ENCODE measurements at regions not wholly inside any gene's neighbourhood (a gene's known extent, or its start where the extent isn't known, plus 50 kb on each side); places are given as distances from the start of the nearest gene placed in this dataset.
"Not testable (repeated sequence)": the region's sequence is repeated elsewhere in the genome, so short reads cannot be mapped to it uniquely, and the experiment has no call there.

DNA sequence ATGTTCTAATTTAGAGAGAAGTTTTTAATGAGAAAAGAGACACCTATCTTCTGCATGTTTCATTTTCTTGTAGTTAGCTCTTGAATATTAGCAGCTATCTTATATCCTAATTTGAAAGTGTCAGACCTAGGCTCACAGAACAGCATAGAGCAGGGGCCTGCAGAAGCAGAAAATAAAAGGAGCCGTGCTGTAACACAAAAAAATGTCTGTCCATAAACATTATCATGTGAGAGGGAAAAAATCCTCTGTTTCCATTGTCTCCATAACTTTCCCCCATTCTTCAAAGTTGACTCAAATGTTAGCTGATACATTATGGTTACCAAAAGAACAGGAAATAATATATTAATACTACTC is 329.2 kb upstream of the EPHA5 start:
- peak overlapping the region; percentile 57 to 88 for H3K27ac ChIP-seq
- ATAC-seq (replicated peaks in 6 of 8) = peak in 4 of 8 experiments; percentile 42 to 59 (median 48)
- peak overlapping the region; percentile 43 to 58 (median 46) for H3K4me3 ChIP-seq
- in situ Hi-C loops (cut with MboI; ENCODE audit: low pct_unique_long_range_greater_than_20kb in 2 of 9, low sequenced_read_pairs in 9 of 9, unreplicated experiment in 9 of 9) = no loop called here
- WGBS, 10 experiments = 14 to 67% (median 18%) methylated on average over 1 of the region's 1 CpG; no CpG with 5 or more reads in 2 of the 10 experiments
- H3K4me1 ChIP-seq (replicated peaks in 1 of 2) = peaks cover 0 to 2% of the 10 kb centered on the region in 2 donors

DNA sequence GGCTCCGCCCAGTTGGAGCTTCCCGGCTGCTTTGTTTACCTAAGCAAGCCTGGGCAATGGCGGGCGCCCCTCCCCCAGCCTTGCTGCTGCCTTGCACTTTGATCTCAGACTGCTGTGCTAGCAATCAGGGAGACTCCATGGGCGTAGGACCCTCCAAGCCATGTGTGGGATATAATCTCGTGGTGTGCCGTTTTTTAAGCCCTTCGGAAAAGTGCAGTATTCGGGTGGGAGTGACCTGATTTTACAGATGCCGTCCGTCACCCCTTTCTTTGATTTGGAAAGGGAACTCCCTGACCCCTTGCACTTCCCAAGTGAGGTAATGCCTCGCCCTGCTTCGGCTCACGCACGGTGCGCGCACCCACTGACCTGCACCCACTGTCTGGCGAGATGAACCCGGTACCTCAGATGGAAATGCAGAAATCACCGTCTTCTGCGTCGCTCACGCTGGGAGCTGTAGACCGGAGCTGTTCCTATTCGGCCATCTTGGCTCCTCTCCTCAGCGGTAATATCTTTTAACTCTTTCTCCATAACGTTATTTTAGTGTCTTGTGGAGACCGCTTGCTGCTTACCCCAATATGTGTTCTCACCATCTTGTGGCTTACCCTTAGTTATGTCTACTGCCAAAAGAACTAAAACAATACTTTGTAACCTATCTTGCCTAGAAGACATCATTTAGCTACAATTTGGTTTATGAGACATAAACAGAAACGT is 328.7 kb upstream of the EPHA5 start:
- Histone ChIP-seq H3K27ac (peak overlapping the region; percentile 57 to 88), H3K4me3 (peak overlapping the region; percentile 43 to 58 (median 46))
- in situ Hi-C loops (cut with MboI; ENCODE audit: low pct_unique_long_range_greater_than_20kb in 2 of 9, low sequenced_read_pairs in 9 of 9, unreplicated experiment in 9 of 9); H3K4me1 ChIP-seq (replicated peaks in 1 of 2): not testable (repeated sequence)
- peak in 5 of 8 experiments; percentile 63 to 86 (median 77) for ATAC-seq (replicated peaks in 6 of 8)
- WGBS, 10 experiments = 0 to 69% (median 29%) methylated on average over 1 to 7 of the region's 29 CpGs; no CpG with 5 or more reads in 2 of the 10 experiments

DNA sequence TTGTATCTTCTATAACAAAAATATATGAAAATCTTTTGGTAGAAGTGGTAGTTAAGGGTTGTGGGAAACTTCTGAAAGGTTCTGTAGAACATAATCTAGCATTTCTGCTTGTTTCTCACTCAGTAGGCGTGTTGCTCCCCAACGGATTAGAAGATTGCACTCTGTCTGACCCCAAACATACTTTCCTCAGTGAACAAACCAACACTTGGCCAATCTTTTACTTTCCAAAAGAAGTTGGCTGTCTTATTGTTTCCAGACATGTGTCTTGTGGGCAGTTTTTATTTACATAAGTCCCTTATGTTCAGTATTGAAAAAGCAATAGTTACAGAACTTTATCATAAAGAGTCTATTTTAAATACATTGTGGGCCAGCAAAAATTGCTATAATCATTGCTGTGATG is 312.8 kb upstream of the EPHA5 start:
- in situ Hi-C loops (cut with MboI; ENCODE audit: low pct_unique_long_range_greater_than_20kb in 2 of 9, low sequenced_read_pairs in 9 of 9, unreplicated experiment in 9 of 9) = no loop called here

DNA sequence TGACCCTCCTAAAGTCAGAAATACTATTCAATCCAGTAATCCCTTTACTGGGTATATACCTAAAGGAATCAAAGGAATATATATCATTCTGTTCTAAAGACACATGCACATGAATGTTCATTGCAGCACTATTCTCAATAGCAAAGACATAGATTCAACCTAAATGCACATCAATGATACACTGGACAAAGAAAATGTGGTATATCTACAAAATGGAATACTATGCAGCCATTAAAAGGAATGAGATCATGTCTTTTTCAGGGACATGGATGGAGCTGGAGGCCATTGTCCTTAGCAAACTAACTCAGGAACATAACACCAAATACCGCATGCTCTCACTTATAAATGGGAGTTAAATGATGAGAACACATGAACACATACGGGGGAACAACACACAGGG is 306.0 kb upstream of the EPHA5 start:
- in situ Hi-C loops (cut with MboI; ENCODE audit: low pct_unique_long_range_greater_than_20kb in 2 of 9, low sequenced_read_pairs in 9 of 9, unreplicated experiment in 9 of 9) = no loop called here
- ATAC-seq (replicated peaks in 6 of 8) = no peak
- Histone ChIP-seq H3K4me1 (replicated peaks in 1 of 2) (no peaks in the 10 kb centered on the region), H3K27ac (no peak overlapping the region), H3K4me3 (no peak overlapping the region)
- 0 to 100% (median 60%) methylated on average over 1 to 2 of the region's 2 CpGs; no CpG with 5 or more reads in 1 of the 10 experiments for WGBS, 10 experiments

More for the DNA sequence above, 312.8 kb upstream of the EPHA5 start:
- no peak overlapping the region for H3K4me3 ChIP-seq
- 0 to 90% (median 60%) methylated on average over 1 to 2 of the region's 2 CpGs; no CpG with 5 or more reads in 4 of the 10 experiments for WGBS, 10 experiments
- no peak overlapping the region for H3K27ac ChIP-seq
- ATAC-seq (replicated peaks in 6 of 8) = peak in 1 of 8 experiments; percentile 14
- H3K4me1 ChIP-seq (replicated peaks in 1 of 2) = no peaks in the 10 kb centered on the region

DNA sequence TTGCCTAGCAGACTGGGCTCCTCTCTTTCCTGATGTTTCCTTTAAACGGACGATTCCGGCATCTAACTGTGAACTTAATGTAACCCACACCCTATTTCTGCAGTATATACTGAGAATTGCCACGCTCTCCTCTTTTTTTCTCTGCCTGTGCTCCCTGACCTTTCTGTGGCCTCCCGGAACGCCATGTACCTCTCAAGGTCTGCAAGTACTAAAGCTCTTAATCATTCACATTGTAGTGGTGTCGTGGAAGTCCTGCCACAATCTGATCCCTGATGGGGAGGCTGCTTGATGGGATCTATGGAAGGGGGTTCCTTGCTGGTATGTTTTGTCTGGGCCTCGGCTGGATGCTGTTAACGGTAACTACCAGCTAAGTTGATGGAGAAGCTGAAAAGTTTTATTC is 302.9 kb upstream of the EPHA5 start:
- 0 to 76% (median 40%) methylated on average over 1 to 9 of the region's 9 CpGs; no CpG with 5 or more reads in 1 of the 10 experiments for WGBS, 10 experiments
- no peaks in the 10 kb centered on the region for H3K4me1 ChIP-seq (replicated peaks in 1 of 2)
- no peak overlapping the region for H3K27ac ChIP-seq
- in situ Hi-C loops (cut with MboI; ENCODE audit: low pct_unique_long_range_greater_than_20kb in 2 of 9, low sequenced_read_pairs in 9 of 9, unreplicated experiment in 9 of 9) = no loop called here
- no peak overlapping the region for H3K4me3 ChIP-seq
- no peak for ATAC-seq (replicated peaks in 6 of 8)

DNA sequence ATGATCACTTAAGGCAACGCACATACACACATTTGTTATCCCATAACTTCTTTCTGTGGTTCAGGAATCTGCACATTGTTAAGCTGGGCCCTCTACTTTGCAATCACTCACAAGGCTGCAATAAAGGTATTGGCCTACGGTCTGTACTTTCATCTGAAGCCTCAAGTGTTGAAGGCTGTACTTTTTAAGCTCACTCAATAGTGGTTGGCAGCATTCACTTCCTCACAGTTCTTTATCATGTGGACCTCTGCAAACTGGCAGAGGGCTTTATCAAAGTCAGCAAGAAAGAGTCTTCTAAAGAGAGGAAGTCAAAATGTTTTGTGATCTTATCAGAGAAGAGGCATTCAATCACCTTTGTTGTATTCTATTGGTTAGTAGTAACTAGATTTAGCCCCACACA is 301.4 kb upstream of the EPHA5 start:
- no peak for ATAC-seq (replicated peaks in 6 of 8)
- H3K4me3 ChIP-seq = no peak overlapping the region
- WGBS, 10 experiments = 6 to 100% (median 69%) methylated on average over 1 to 2 of the region's 2 CpGs; no CpG with 5 or more reads in 2 of the 10 experiments
- H3K4me1 ChIP-seq (replicated peaks in 1 of 2) = no peaks in the 10 kb centered on the region
- H3K27ac ChIP-seq = no peak overlapping the region
- in situ Hi-C loops (cut with MboI; ENCODE audit: low pct_unique_long_range_greater_than_20kb in 2 of 9, low sequenced_read_pairs in 9 of 9, unreplicated experiment in 9 of 9) = no loop called here

DNA sequence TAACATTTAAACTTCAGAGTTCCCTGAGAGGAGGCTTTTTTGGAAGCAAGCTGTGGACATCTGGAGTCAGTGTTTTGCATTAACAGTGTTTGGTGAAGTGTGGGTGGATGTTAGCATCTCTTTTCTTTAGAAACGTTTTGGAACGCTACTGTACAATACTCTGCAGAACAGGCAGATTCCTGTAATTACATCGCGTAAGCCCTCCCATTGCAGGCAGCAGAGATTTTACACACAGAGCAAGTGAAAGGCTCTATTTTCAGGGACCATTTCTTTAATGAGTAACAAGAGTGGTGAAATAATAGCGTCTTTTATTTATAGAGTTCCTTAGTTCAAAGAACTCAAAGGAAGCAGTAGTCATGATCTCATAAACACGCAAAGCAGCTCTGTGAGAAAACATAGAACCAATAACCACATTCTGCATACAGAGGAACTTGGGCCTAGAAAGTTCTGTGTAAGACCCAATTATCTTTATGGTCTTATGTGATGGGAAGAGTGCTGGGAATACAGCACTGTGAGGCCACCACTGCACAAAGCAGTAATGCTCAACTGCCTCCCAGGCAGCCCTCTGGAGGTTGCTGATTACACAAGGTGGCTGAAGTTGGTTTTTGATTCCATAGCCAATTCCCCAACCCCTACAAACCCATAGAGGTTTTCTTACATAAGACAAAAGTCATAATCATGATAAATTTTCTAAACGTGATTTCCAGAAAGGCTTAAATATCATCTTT is 298.7 kb upstream of the EPHA5 start:
- no peak overlapping the region for H3K27ac ChIP-seq
- H3K4me3 ChIP-seq = no peak overlapping the region
- WGBS, 10 experiments = 0 to 79% (median 17%) methylated on average over 1 to 7 of the region's 7 CpGs; no CpG with 5 or more reads in 2 of the 10 experiments
- peak in 6 of 8 experiments; percentile 30 to 95 (median 46) for ATAC-seq (replicated peaks in 6 of 8)
- in situ Hi-C loops (cut with MboI; ENCODE audit: low pct_unique_long_range_greater_than_20kb in 2 of 9, low sequenced_read_pairs in 9 of 9, unreplicated experiment in 9 of 9) = no loop called here
- no peaks in the 10 kb centered on the region for H3K4me1 ChIP-seq (replicated peaks in 1 of 2)

DNA sequence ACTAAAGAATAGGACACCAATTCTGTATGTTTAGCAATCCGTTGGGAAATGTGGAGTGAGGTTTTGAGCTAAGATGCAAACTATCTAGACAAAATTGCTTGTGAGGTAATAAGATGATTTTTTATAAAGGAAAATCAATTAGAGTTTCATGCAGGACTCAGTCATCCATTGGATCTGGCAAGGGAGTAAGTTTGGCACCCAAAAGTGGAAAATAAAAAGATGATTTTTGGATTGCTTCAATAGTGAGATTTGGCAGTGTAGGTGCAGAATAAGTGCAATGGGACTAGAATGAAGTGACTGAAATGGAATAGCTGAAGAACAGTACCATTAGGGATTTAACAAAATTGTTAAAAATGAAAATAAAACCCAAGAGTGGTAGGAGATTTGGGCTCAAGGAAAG is 290.5 kb upstream of the EPHA5 start:
- Histone ChIP-seq H3K4me3 (no peak overlapping the region), H3K27ac (no peak overlapping the region), H3K4me1 (replicated peaks in 1 of 2) (peaks cover 0 to 5% of the 10 kb centered on the region in 2 donors)
- ATAC-seq (replicated peaks in 6 of 8) = no peak
- WGBS, 10 experiments = 0 to 70% (median 40%) methylated on average over 1 of the region's 1 CpG; no CpG with 5 or more reads in 1 of the 10 experiments
- in situ Hi-C loops (cut with MboI; ENCODE audit: low pct_unique_long_range_greater_than_20kb in 2 of 9, low sequenced_read_pairs in 9 of 9, unreplicated experiment in 9 of 9) = no loop called here

DNA sequence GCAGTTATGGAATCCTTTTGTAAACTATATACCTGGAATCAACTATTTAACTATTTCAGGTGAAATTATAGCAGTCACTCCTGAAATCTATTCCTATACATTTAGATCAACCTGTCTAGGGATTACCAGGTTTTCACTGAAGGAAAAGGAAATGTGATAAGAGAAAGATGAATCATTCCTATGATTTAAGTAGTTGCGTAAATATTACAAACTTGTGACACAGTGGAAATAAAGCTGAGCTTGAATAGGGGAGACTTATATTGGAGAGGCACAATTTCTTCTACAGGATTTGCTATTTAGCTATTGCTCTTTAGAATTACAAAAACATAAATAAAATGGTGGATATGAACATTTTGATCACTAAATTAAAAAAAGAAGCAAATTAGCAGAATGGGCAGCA is 284.1 kb upstream of the EPHA5 start:
- no peaks in the 10 kb centered on the region for H3K4me1 ChIP-seq (replicated peaks in 1 of 2)
- no peak overlapping the region for H3K27ac ChIP-seq
- WGBS, 10 experiments = 33 to 100% (median 91%) methylated on average over 1 of the region's 1 CpG; no CpG with 5 or more reads in 1 of the 10 experiments
- ATAC-seq (replicated peaks in 6 of 8) = no peak
- in situ Hi-C loops (cut with MboI; ENCODE audit: low pct_unique_long_range_greater_than_20kb in 2 of 9, low sequenced_read_pairs in 9 of 9, unreplicated experiment in 9 of 9) = no loop called here
- H3K4me3 ChIP-seq = no peak overlapping the region

DNA sequence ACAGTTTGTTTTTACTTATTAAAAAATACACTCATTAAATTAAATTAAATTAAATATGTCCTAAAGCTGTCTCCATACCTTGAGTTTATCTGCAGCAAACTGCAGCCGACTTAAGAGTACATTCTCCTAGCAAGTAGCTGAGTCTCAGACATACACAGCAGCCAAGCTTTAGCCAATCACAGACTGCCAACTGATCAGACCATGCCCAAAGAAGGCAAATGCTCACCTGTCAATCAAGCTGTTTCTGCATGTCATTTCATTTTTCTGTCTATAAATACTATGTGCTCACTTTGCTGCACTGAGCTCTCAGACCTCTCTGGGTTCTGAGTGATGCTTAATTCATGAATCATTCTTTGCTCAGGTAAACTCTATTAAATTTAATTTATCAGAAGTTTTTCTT is 280.9 kb upstream of the EPHA5 start:
- 0 to 100% (median 70%) methylated on average over 1 of the region's 1 CpG; no CpG with 5 or more reads in 4 of the 10 experiments for WGBS, 10 experiments
- H3K27ac ChIP-seq = no peak overlapping the region
- peaks cover 0 to 4% of the 10 kb centered on the region in 2 donors for H3K4me1 ChIP-seq (replicated peaks in 1 of 2)
- no peak for ATAC-seq (replicated peaks in 6 of 8)
- in situ Hi-C loops (cut with MboI; ENCODE audit: low pct_unique_long_range_greater_than_20kb in 2 of 9, low sequenced_read_pairs in 9 of 9, unreplicated experiment in 9 of 9) = no loop called here
- no peak overlapping the region for H3K4me3 ChIP-seq

DNA sequence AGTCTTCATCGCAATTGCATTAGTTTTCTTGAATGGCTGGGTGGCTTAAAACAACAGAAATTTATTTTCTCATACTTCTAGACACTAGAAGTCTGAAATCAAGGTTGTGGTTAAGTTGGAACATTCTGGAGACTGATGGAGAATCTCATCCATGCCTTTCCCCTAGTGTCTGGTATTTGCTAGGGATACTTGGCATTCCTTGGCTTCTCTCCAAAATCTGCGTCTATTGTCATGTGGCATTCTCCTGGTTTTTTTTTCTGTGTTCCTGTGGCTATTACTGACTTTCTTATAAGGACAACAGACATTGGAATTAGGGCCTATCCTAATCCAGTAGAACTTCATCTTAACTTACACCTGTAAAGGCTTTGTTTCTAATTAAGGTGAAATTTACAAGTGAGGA is 272.8 kb upstream of the EPHA5 start:
- in situ Hi-C loops (cut with MboI; ENCODE audit: low pct_unique_long_range_greater_than_20kb in 2 of 9, low sequenced_read_pairs in 9 of 9, unreplicated experiment in 9 of 9) = no loop called here
- Histone ChIP-seq H3K27ac (no peak overlapping the region), H3K4me3 (no peak overlapping the region), H3K4me1 (replicated peaks in 1 of 2) (peaks cover 0 to 4% of the 10 kb centered on the region in 2 donors)
- 0 to 100% (median 79%) methylated on average over 1 to 2 of the region's 2 CpGs for WGBS, 10 experiments
- ATAC-seq (replicated peaks in 6 of 8) = no peak

DNA sequence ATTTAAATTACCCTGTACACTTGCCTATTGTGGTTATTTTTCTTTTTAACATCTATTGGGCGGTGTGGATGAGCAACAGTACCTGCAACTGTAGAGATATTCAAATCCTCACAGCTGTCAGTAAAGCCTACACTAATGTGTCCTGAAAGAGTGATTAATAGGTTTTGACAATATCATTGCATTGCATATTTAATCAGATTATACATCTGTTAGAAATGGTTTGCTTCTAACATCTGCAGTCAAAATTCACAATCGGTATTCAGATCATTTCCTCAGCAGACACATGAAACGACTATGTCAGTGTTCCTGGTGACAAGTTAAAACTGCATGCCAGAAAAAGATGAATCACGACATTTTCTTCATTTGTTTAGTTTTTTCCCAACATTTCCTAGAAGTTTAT is 254.6 kb upstream of the EPHA5 start:
- no peak overlapping the region for H3K27ac ChIP-seq
- H3K4me3 ChIP-seq = no peak overlapping the region
- WGBS, 10 experiments = 0 to 90% (median 82%) methylated on average over 1 to 4 of the region's 4 CpGs
- in situ Hi-C loops (cut with MboI; ENCODE audit: low pct_unique_long_range_greater_than_20kb in 2 of 9, low sequenced_read_pairs in 9 of 9, unreplicated experiment in 9 of 9) = no loop called here
- ATAC-seq (replicated peaks in 6 of 8) = no peak
- no peaks in the 10 kb centered on the region for H3K4me1 ChIP-seq (replicated peaks in 1 of 2)

DNA sequence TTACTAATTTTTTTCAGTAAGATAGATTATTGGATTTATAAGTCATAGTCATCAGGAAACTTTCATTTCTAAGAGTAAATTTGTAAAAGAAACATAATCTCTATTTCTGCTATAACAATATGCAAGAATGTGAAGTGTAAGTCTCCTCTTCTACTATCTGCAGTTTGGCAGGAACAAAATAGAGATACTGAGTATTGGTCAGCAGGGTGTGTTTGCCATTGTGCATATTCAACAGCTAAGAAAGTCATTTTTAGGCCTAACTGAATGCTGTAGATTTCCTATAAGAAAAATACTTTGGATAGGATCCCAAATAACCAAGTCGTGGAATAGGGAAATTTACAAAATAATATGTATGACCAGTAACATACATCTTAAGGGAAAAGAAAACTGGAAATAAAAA is 253.3 kb upstream of the EPHA5 start:
- Histone ChIP-seq H3K4me1 (replicated peaks in 1 of 2) (peaks cover 0 to 3% of the 10 kb centered on the region in 2 donors), H3K27ac (no peak overlapping the region), H3K4me3 (no peak overlapping the region)
- in situ Hi-C loops (cut with MboI; ENCODE audit: low pct_unique_long_range_greater_than_20kb in 2 of 9, low sequenced_read_pairs in 9 of 9, unreplicated experiment in 9 of 9) = no loop called here
- 0 to 67% (median 0%) methylated on average over 1 of the region's 1 CpG; no CpG with 5 or more reads in 5 of the 10 experiments for WGBS, 10 experiments
- peak in 2 of 8 experiments; percentile 52 to 60 for ATAC-seq (replicated peaks in 6 of 8)

Measured in motor neuron (in vitro differentiated cells).